Erythroblast (primary cell): ENCODE measurements at regions not wholly inside any gene's neighbourhood (a gene's known extent, or its start where the extent isn't known, plus 50 kb on each side); places are given as distances from the start of the nearest gene placed in this dataset.

ENCODE experiments used
- GATA1 ChIP-seq: IDR thresholded peaks from 2 replicates; pipeline ENCODE4 v1.6.1; 2011; ENCODE audit warnings: low read depth, mild to moderate bottlenecking, control low read depth, low read length, moderate library complexity
- POLR2A ChIP-seq: IDR thresholded peaks from 2 replicates; pipeline ENCODE4 v1.6.1; 2011; ENCODE audit warnings: mild to moderate bottlenecking, low read length

DNA sequence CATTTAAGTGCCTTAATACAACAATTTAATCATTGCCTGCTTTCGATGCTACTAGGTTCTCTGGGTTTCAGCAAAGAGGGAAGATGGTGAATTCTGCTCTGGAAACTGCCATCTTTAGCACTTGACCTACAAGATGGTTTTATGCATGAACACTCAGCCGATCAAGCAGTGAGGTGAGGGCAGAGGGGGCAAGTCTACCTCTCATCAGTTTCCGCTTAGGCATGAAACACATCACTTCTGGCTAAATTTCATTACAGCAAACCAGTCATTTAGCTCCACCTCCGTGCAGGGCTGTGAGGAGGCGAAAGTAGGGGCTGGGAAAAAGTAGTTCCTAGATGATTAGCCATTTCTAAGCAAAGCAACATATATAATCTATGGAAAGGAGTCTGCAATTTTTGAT, 1018.0 kb downstream of the CDH18 start:
- TF ChIP-seq POLR2A (no peak), GATA1 (no peak)
